HG03442 (cell line): ENCODE measurements at regions not wholly inside any gene's neighbourhood (a gene's known extent, or its start where the extent isn't known, plus 50 kb on each side); places are given as distances from the start of the nearest gene placed in this dataset.
A peak's percentile ranks its signal among the peaks of the same experiment; 100 is the strongest.

Source experiments
- ATAC-seq: cut with Tn5 transposase; IDR thresholded peaks from one replicate; pipeline ENCODE4 v1.9.1; 2021; ENCODE audit warnings: mild to moderate bottlenecking, moderate library complexity; ENCODE audit not compliant: unreplicated experiment

GRCh38 chr3:156760333-156760732, 65.8 kb upstream of the LEKR1 start:
- peak; percentile 93 for ATAC-seq

- no peak for ATAC-seq
Measured at GRCh38 chr3:156761007-156761406, 65.1 kb upstream of the LEKR1 start.

- ATAC-seq, result no peak
Measured at GRCh38 chr3:156761713-156762451, 64.3 kb upstream of the LEKR1 start.

- no peak for ATAC-seq
Measured at GRCh38 chr3:156762631-156763185, 63.4 kb upstream of the LEKR1 start.

GRCh38 chr3:156763386-156763785, 62.8 kb upstream of the LEKR1 start:
- ATAC-seq, result no peak

- ATAC-seq, result no peak
Measured at GRCh38 chr3:156763931-156764720, 62.0 kb upstream of the LEKR1 start.

- no peak for ATAC-seq
Measured at GRCh38 chr3:156764751-156765150, 61.4 kb upstream of the LEKR1 start.

GRCh38 chr3:156768390-156768789, 57.8 kb upstream of the LEKR1 start:
- ATAC-seq, result no peak

GRCh38 chr3:156769721-156770654, 56.2 kb upstream of the LEKR1 start:
- no peak for ATAC-seq

GRCh38 chr3:156770699-156771414, 55.3 kb upstream of the LEKR1 start:
- no peak for ATAC-seq

GRCh38 chr3:156772588-156773206, 53.5 kb upstream of the LEKR1 start:
- no peak for ATAC-seq

GRCh38 chr3:156776031-156776430, 50.1 kb upstream of the LEKR1 start:
- ATAC-seq, result no peak
